Ovary (tissue), 7 donors: ENCODE measurements at regions not wholly inside any gene's neighbourhood (a gene's known extent, or its start where the extent isn't known, plus 50 kb on each side); places are given as distances from the start of the nearest gene placed in this dataset.

Experiments used
- DNase-seq, 5 donors: peaks; one replicate each; pipeline ENCODE4 v3.0.0-alpha.2; 2019 to 2020
- H3K27ac ChIP-seq, 2 donors: fragments of 200-600 bp; one replicate each; pipeline versions ENCODE4 v1.5.1 to v1.8.0; 2019 to 2022
- H3K27me3 ChIP-seq: fragments of 200-600 bp; one replicate; pipeline ENCODE4 v1.8.0; 2022
- H3K36me3 ChIP-seq: fragments of 200-600 bp; sonication (generic); one replicate; pipeline ENCODE4 v1.5.1; 2019
- H3K4me1 ChIP-seq: one replicate; pipeline ENCODE4 v1.8.1; 2013; ENCODE audit warnings: mild to moderate bottlenecking, moderate library complexity; ENCODE audit not compliant: insufficient read depth
- H3K4me3 ChIP-seq: fragments of 200-600 bp; sonication (generic); one replicate; pipeline ENCODE4 v1.5.1; 2017
- H3K9me3 ChIP-seq, 2 donors: fragments of 200-600 bp in 1 of 2; sonication (generic) in 1 of 2; one replicate each; pipeline versions ENCODE4 v1.5.1 to v1.8.1; 2013 to 2019; ENCODE audit warnings: mild to moderate bottlenecking in 1 of 2, moderate library complexity in 1 of 2
- CTCF ChIP-seq, 3 donors: fragments of 450-650 bp in 2 of 3; fragments of 200-600 bp in 1 of 3; IDR thresholded peaks; one replicate each; pipeline versions ENCODE4 v1.5.1 to v1.8.0; 2016 to 2022; ENCODE audit warnings: antibody characterized with exemption in 3 of 3, mild to moderate bottlenecking in 1 of 3
- EP300 ChIP-seq: sonication (generic); formaldehyde crosslinking; IDR thresholded peaks from one replicate; pipeline ENCODE4 v1.6.1; 2017; ENCODE audit warnings: antibody characterized with exemption
- POLR2A ChIP-seq: fragments of 450-650 bp; IDR thresholded peaks from one replicate; pipeline ENCODE4 v1.6.1; 2017; ENCODE audit warnings: antibody characterized with exemption, mild to moderate bottlenecking, moderate library complexity
- WGBS, 3 donors: extraction: QIAGEN DNeasy Blood & Tissue Kit in 1 of 3; methylation state at CpG; one replicate each; pipeline versions ENCODE4 v1.1.5 to v1.1.7; 2013 to 2017; 5-methylcytosine and 5-hydroxymethylcytosine counted together
- intact Hi-C, 4 donors: fragments of 100-400 bp; cut with DNase I; formaldehyde crosslinking; loops; one replicate each; pipeline versions ENCODE4 v1.11.0 to v1.15.1; 2022 to 2023
- donor health status: DM: no; HTN: no; CAD: no; lungs with moderate emphysema.
- donor health status: DM: no; HTN: no; CAD: no.
- donor health status: Bipolar disorder and iron deficiency.
- donor health status: DM: no; HTN: no; CAD: no.
- donor health status: DM: yes; HTN: yes; CAD: no.

GRCh38 chr20:48172357-48172702, 387.0 kb upstream of the SULF2 start:
- WGBS, 3 donors = 0 to 55% (median 20%) methylated on average over 1 of the region's 1 CpG
- peak in 1 of 5 donors; percentile 18 for DNase-seq
- Histone ChIP-seq H3K4me1 (no peaks in the 10 kb centered on the region), H3K36me3 (no peaks in the 10 kb centered on the region), H3K27me3 (no peaks in the 10 kb centered on the region), H3K9me3 (no peaks in the 10 kb centered on the region), H3K4me3 (no peak overlapping the region), H3K27ac (no peak overlapping the region)
- intact Hi-C loops = no loop called here
- TF ChIP-seq POLR2A (no peak), CTCF (IDR thresholded peaks at IDR 0.05) (no peak), EP300 (no peak)

- H3K27me3 ChIP-seq = no peaks in the 10 kb centered on the region
- WGBS, 3 donors = 46 to 69% (median 51%) methylated on average over 10 of the region's 10 CpGs
- H3K36me3 ChIP-seq = no peaks in the 10 kb centered on the region
- H3K4me1 ChIP-seq = no peaks in the 10 kb centered on the region
- peak in 1 of 5 donors; percentile 36 for DNase-seq
- no peak for TF ChIP-seq POLR2A
- no peak for TF ChIP-seq EP300
- TF ChIP-seq CTCF (IDR thresholded peaks at IDR 0.05) = no peak
- H3K9me3 ChIP-seq = no peaks in the 10 kb centered on the region
- intact Hi-C loops = no loop called here
- H3K4me3 ChIP-seq = no peak overlapping the region
- no peak overlapping the region for H3K27ac ChIP-seq
Observed at GRCh38 chr20:48171626-48172356, 386.5 kb upstream of the SULF2 start.

GRCh38 chr20:48171071-48171470, 385.8 kb upstream of the SULF2 start:
- Histone ChIP-seq H3K27ac (no peak overlapping the region), H3K9me3 (no peaks in the 10 kb centered on the region), H3K27me3 (no peaks in the 10 kb centered on the region), H3K4me3 (no peak overlapping the region), H3K4me1 (peaks cover 6% of the 10 kb centered on the region), H3K36me3 (no peaks in the 10 kb centered on the region)
- intact Hi-C loops = no loop called here
- DNase-seq = peak in 1 of 5 donors; percentile 36
- 79 to 85% (median 81%) methylated on average over 6 of the region's 6 CpGs for WGBS, 3 donors
- TF ChIP-seq CTCF (IDR thresholded peaks at IDR 0.05) (no peak), EP300 (no peak), POLR2A (no peak)

- intact Hi-C loops = no loop called here
- Histone ChIP-seq H3K27me3 (no peaks in the 10 kb centered on the region), H3K36me3 (no peaks in the 10 kb centered on the region), H3K27ac (no peak overlapping the region), H3K4me3 (no peak overlapping the region), H3K9me3 (no peaks in the 10 kb centered on the region), H3K4me1 (peaks cover 9% of the 10 kb centered on the region)
- DNase-seq = no peak
- no peak for TF ChIP-seq POLR2A
- TF ChIP-seq CTCF (IDR thresholded peaks at IDR 0.05) = no peak
- TF ChIP-seq EP300 = no peak
- 91 to 92% (median 92%) methylated on average over 2 of the region's 2 CpGs for WGBS, 3 donors
Observed at GRCh38 chr20:48170625-48171024, 385.3 kb upstream of the SULF2 start.
